Spleen (tissue), 11 donors: ENCODE measurements at regions not wholly inside any gene's neighbourhood (a gene's known extent, or its start where the extent isn't known, plus 50 kb on each side); places are given as distances from the start of the nearest gene placed in this dataset.
"Not testable (repeated sequence)": the region's sequence is repeated elsewhere in the genome, so short reads cannot be mapped to it uniquely, and the experiment has no call there.

Experiments used
- DNase-seq: peaks from one replicate; pipeline ENCODE4 v3.0.0-alpha.2; 2020
- H3K27ac ChIP-seq, 8 donors: fragments of 200-600 bp; sonication (generic) in 7 of 8; 1 replicate in 4 of 8; 2 replicates in 4 of 8; pipeline versions ENCODE4 v1.5.0 to v1.8.0; 2016 to 2021; ENCODE audit warnings: inconsistent platforms in 4 of 8, mild to moderate bottlenecking in 4 of 8, moderate library complexity in 1 of 8
- H3K27me3 ChIP-seq, 7 donors: fragments of 200-600 bp; sonication (generic) in 6 of 7; replicated peaks in 1 of 7; 1 replicate in 4 of 7; 2 replicates in 3 of 7; pipeline versions ENCODE4 v1.5.0 to v1.8.0; 2016 to 2021; ENCODE audit warnings: inconsistent platforms in 3 of 7, mild to moderate bottlenecking in 1 of 7
- H3K36me3 ChIP-seq, 6 donors: fragments of 200-600 bp; sonication (generic) in 5 of 6; 1 replicate in 4 of 6; 2 replicates in 2 of 6; pipeline versions ENCODE4 v1.5.0 to v1.8.0; 2016 to 2021; ENCODE audit warnings: inconsistent platforms in 2 of 6
- H3K4me1 ChIP-seq, 6 donors: fragments of 200-600 bp; sonication (generic) in 5 of 6; 1 replicate in 3 of 6; 2 replicates in 3 of 6; pipeline versions ENCODE4 v1.5.0 to v1.8.0; 2016 to 2021; ENCODE audit warnings: inconsistent platforms in 3 of 6
- H3K4me3 ChIP-seq, 8 donors: fragments of 200-600 bp; sonication (generic) in 7 of 8; 1 replicate in 4 of 8; 2 replicates in 4 of 8; pipeline versions ENCODE4 v1.5.0 to v1.8.0; 2016 to 2021; ENCODE audit warnings: inconsistent platforms in 4 of 8, mild to moderate bottlenecking in 4 of 8, moderate library complexity in 2 of 8
- H3K9me3 ChIP-seq, 8 donors: fragments of 200-600 bp; sonication (generic) in 7 of 8; 1 replicate in 4 of 8; 2 replicates in 4 of 8; pipeline versions ENCODE4 v1.5.0 to v1.8.0; 2016 to 2021; ENCODE audit warnings: inconsistent platforms in 4 of 8
- CTCF ChIP-seq, 11 experiments: fragments of 200-600 bp in 7 of 11; fragments of 450-650 bp in 4 of 11; sonication (generic) in 4 of 11; IDR thresholded peaks in 8 of 11; conservative IDR thresholded peaks in 3 of 11; 1 replicate in 7 of 11; 2 replicates in 4 of 11; pipeline versions ENCODE4 v1.4.0 to v1.8.0; 2016 to 2021; ENCODE audit warnings: antibody characterized with exemption in 11 of 11, inconsistent platforms in 4 of 11, mild to moderate bottlenecking in 1 of 11
- POLR2A ChIP-seq, 3 donors: fragments of 450-650 bp; IDR thresholded peaks; one replicate each; pipeline ENCODE4 v1.5.1; 2017; ENCODE audit warnings: antibody characterized with exemption in 3 of 3, mild to moderate bottlenecking in 1 of 3
- POLR2AphosphoS5 ChIP-seq, 3 donors: sonication (generic); formaldehyde crosslinking; IDR thresholded peaks; one replicate each; pipeline ENCODE4 v1.5.1; 2017; ENCODE audit warnings: antibody characterized with exemption in 3 of 3
- WGBS, 5 donors: extraction: QIAGEN DNeasy Blood & Tissue Kit in 3 of 5; methylation state at CpG; one replicate each; pipeline versions ENCODE4 v1.1.5 to v1.1.7; 2013 to 2018; 5-methylcytosine and 5-hydroxymethylcytosine counted together
- intact Hi-C: fragments of 100-400 bp; cut with DNase I; formaldehyde crosslinking; loops from one replicate; pipeline ENCODE4 v1.15.0; 2023; ENCODE audit warnings: low total_unique reads
- donor health status: healthy with polysubstance abuse.
- donor health status: DM: no; HTN: no; CAD: no; lungs with moderate emphysema.
- donor health status: DM: no; HTN: no; CAD: no.
- donor health status: Bipolar disorder and iron deficiency.
- donor health status: healthy.
- donor health status: DM: no; HTN: no; CAD: no.
- donor health status: DM: yes; HTN: yes; CAD: no.

GRCh38 chr2:208609166-208609804, 202.7 kb downstream of the PTH2R start:
- H3K27ac ChIP-seq: no peak overlapping the region
- DNase-seq: no peak
- WGBS, 5 donors: 75 to 86% (median 82%) methylated on average over 2 of the region's 2 CpGs
- TF ChIP-seq POLR2A (IDR thresholded peaks at IDR 0.05) (no peak), POLR2AphosphoS5 (IDR thresholded peaks at IDR 0.05) (no peak), CTCF (IDR thresholded peaks at IDR 0.05 in 8 of 11, conservative IDR thresholded peaks at IDR 0.05 in 3 of 11) (no peak)
- H3K4me1 ChIP-seq: no peaks in the 10 kb centered on the region
- no peaks in the 10 kb centered on the region for H3K36me3 ChIP-seq
- intact Hi-C loops: no loop called here
- H3K4me3 ChIP-seq: no peak overlapping the region
- peaks cover 0 to 15% (median 2%) of the 10 kb centered on the region in 8 donors for H3K9me3 ChIP-seq
- no peaks in the 10 kb centered on the region for H3K27me3 ChIP-seq

DNA sequence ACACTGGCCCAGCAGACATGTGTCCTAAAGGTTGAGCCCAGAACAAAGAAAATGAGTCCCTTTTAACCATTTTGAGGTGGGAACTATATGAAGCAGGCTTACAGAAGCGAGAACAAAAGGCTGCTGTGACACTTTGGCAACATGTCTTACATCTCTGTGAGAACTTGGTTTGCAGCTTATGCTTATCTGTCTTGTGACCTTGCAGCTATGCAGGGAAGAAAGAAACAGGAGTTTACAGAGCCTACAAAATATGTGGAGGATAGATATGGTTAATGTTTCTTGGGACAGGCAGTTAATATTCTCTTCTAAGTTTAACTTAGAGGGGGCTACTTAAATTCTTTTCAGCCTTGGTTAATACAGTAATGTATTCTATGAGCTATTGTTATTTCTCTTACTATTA, 209.1 kb downstream of the PTH2R start:
- DNase-seq, intact Hi-C loops: not testable (repeated sequence)
- 54 to 71% (median 67%) methylated on average over 1 of the region's 1 CpG for WGBS, 5 donors

DNA sequence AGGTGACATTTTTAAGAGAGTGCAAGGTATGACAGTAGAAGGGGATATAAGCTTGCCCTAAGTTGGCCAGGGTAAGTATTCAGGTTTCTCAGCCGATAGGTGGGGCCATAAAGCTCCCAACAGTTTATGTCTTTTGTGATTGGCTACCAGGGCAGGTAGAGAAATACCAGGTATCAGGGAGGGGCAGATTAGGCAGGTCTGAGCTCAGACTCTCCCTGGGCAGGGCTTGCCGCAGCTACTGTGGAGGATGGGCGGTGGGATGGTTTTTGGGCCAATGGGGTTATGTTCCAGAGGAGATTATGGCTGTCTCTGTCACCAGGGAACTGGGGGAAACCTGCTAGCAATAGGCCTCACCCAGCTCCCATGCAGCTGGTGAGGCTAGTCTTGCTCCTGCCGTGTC, 211.6 kb downstream of the PTH2R start:
- no peaks in the 10 kb centered on the region for H3K4me1 ChIP-seq
- H3K36me3 ChIP-seq: no peaks in the 10 kb centered on the region
- TF ChIP-seq CTCF (IDR thresholded peaks at IDR 0.05 in 8 of 11, conservative IDR thresholded peaks at IDR 0.05 in 3 of 11) (no peak), POLR2A (IDR thresholded peaks at IDR 0.05) (no peak), POLR2AphosphoS5 (IDR thresholded peaks at IDR 0.05) (no peak)
- H3K27ac ChIP-seq: no peak overlapping the region
- H3K9me3 ChIP-seq: peaks cover 0 to 9% (median 0%) of the 10 kb centered on the region in 8 donors
- no peak for DNase-seq
- intact Hi-C loops: no loop called here
- H3K27me3 ChIP-seq: no peaks in the 10 kb centered on the region
- H3K4me3 ChIP-seq: no peak overlapping the region
- 80 to 93% (median 86%) methylated on average over 4 of the region's 4 CpGs for WGBS, 5 donors

More for the DNA sequence above, 209.1 kb downstream of the PTH2R start:
- not testable (repeated sequence) for H3K4me1 ChIP-seq, H3K27ac ChIP-seq, H3K4me3 ChIP-seq, H3K36me3 ChIP-seq, H3K27me3 ChIP-seq
- peaks cover 0 to 15% (median 2%) of the 10 kb centered on the region in 8 donors for H3K9me3 ChIP-seq

DNA sequence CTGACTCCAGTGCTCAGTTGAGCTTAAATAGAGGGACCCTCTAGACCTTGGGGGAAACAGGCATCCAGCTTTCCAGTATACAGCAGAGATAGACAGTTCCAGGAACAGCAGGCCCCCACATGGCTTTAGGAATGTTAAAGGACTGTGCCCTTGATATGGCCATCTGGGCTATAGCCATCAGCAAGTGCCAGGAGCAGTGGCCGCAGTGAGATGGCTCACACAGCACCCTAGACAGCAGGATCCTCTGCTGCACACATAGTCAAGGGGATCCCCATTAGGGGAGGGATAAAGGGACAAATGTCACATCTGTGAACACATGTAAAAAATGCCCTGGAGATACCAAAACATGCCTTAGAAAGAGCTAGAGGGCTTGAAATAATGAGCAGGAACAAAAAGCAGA, 213.4 kb downstream of the PTH2R start:
- H3K4me1 ChIP-seq: no peaks in the 10 kb centered on the region
- no peak overlapping the region for H3K27ac ChIP-seq
- no peaks in the 10 kb centered on the region for H3K36me3 ChIP-seq
- H3K4me3 ChIP-seq: no peak overlapping the region
- DNase-seq: no peak
- 83 to 93% (median 87%) methylated on average over 1 of the region's 1 CpG for WGBS, 5 donors
- no peak for TF ChIP-seq POLR2AphosphoS5 (IDR thresholded peaks at IDR 0.05)
- no peak for TF ChIP-seq POLR2A (IDR thresholded peaks at IDR 0.05)
- no peak for TF ChIP-seq CTCF (IDR thresholded peaks at IDR 0.05 in 8 of 11, conservative IDR thresholded peaks at IDR 0.05 in 3 of 11)
- H3K9me3 ChIP-seq: peaks cover 0 to 9% (median 0%) of the 10 kb centered on the region in 8 donors
- no peaks in the 10 kb centered on the region for H3K27me3 ChIP-seq
- intact Hi-C loops: no loop called here
